ENCODE measurements at regions not wholly inside any gene's neighbourhood (a gene's known extent, or its start where the extent isn't known, plus 50 kb on each side); places are given as distances from the start of the nearest gene placed in this dataset.

- H3K9me1 ChIP-seq (replicated peaks; ENCODE audit: control insufficient read depth, extremely low read depth, insufficient read depth, low read length) = no peaks in the 10 kb centered on the region
- no TSS peak for BruUV-seq (replicated peaks)
- no peaks in the 10 kb centered on the region for H3K27me3 ChIP-seq (ENCODE audit: control insufficient read depth in 2 of 2, insufficient read depth in 2 of 2, low read length in 2 of 2)
- no peak overlapping the region for H3K9ac ChIP-seq (replicated peaks; ENCODE audit: extremely low read depth, insufficient read depth, low read length)
- intact Hi-C loops (cut with micrococcal nuclease) (no loop called here), dilution Hi-C loops (cut with MboI; ENCODE audit: extremely low pct_ligation_motif_present, low sequenced_read_pairs) (no loop called here)
- FAIRE-seq (no peak), DNase-seq (ENCODE audit: low read depth, low spot score) (no peak)
- no peaks in the 10 kb centered on the region for H3K79me2 ChIP-seq (ENCODE audit: control insufficient read depth, insufficient read depth, low read length)
- H3K36me3 ChIP-seq (ENCODE audit: control insufficient read depth in 2 of 2, extremely low read depth in 1 of 2, insufficient read depth in 2 of 2, low read length in 2 of 2) = no peaks in the 10 kb centered on the region
- no peaks in the 10 kb centered on the region for H3K9me3 ChIP-seq (replicated peaks; ENCODE audit: control insufficient read depth, insufficient read depth, low read length)
- TF ChIP-seq FOS (IDR thresholded peaks at IDR 0.05; ENCODE audit: borderline replicate concordance, insufficient read depth, low read length) (no peak), EZH2 (IDR thresholded peaks at IDR 0.05; ENCODE audit: borderline replicate concordance, low read depth, low read length, severe bottlenecking) (no peak), CTCF (IDR thresholded peaks at IDR 0.05; ENCODE audit: extremely low read depth in 1 of 2, insufficient read depth in 1 of 2, low read depth in 1 of 2, low read length in 2 of 2) (no peak), POLR2A (IDR thresholded peaks at IDR 0.05; ENCODE audit: low read depth, low read length) (no peak), POLR2AphosphoS5 (IDR thresholded peaks at IDR 0.05; ENCODE audit: insufficient read depth, low read depth, low read length) (no peak), GATA2 (IDR thresholded peaks at IDR 0.05; ENCODE audit: insufficient read depth, insufficient read length, low read depth, low read length) (no peak), MYC (IDR thresholded peaks at IDR 0.05; ENCODE audit: low read depth, low read length) (no peak)
- ChIA-PET POLR2A (no interaction called here), CTCF (no interaction called here)
- H3K4me2 ChIP-seq (ENCODE audit: insufficient read depth, low read length) = no peak overlapping the region
- H3K4me3 ChIP-seq (replicated peaks in 1 of 3; ENCODE audit: insufficient read depth in 1 of 3, low read depth in 1 of 3, low read length in 3 of 3) = no peak overlapping the region
- H3K27ac ChIP-seq (ENCODE audit: insufficient read depth, low read depth, low read length) = no peak overlapping the region
- no peak overlapping the region for H2AFZ ChIP-seq (ENCODE audit: low read depth, low read length)
- H4K20me1 ChIP-seq (replicated peaks; ENCODE audit: control insufficient read depth, extremely low read depth, insufficient read depth, low read length) = no peaks in the 10 kb centered on the region
- H3K4me1 ChIP-seq (ENCODE audit: control insufficient read depth, extremely low read depth, insufficient read depth, low read length) = no peaks in the 10 kb centered on the region
Observed at GRCh38 chr9:106119176-106119575, 424.8 kb downstream of the TMEM38B start.

GRCh38 chr9:106120071-106120470 lies 425.7 kb downstream of the TMEM38B start:
- no peak overlapping the region for H3K9ac ChIP-seq (replicated peaks; ENCODE audit: extremely low read depth, insufficient read depth, low read length)
- DNase-seq (ENCODE audit: low read depth, low spot score) = no peak
- H3K4me3 ChIP-seq (replicated peaks in 1 of 3; ENCODE audit: insufficient read depth in 1 of 3, low read depth in 1 of 3, low read length in 3 of 3) = no peak overlapping the region
- BruUV-seq (replicated peaks) = no TSS peak
- H2AFZ ChIP-seq (ENCODE audit: low read depth, low read length) = no peak overlapping the region
- H4K20me1 ChIP-seq (replicated peaks; ENCODE audit: control insufficient read depth, extremely low read depth, insufficient read depth, low read length) = no peaks in the 10 kb centered on the region
- no peaks in the 10 kb centered on the region for H3K4me1 ChIP-seq (ENCODE audit: control insufficient read depth, extremely low read depth, insufficient read depth, low read length)
- H3K9me1 ChIP-seq (replicated peaks; ENCODE audit: control insufficient read depth, extremely low read depth, insufficient read depth, low read length) = no peaks in the 10 kb centered on the region
- FAIRE-seq = no peak
- ChIA-PET POLR2A (no interaction called here), CTCF (no interaction called here)
- H3K36me3 ChIP-seq (ENCODE audit: control insufficient read depth in 2 of 2, extremely low read depth in 1 of 2, insufficient read depth in 2 of 2, low read length in 2 of 2) = no peaks in the 10 kb centered on the region
- H3K27ac ChIP-seq (ENCODE audit: insufficient read depth, low read depth, low read length) = no peak overlapping the region
- dilution Hi-C loops (cut with MboI; ENCODE audit: extremely low pct_ligation_motif_present, low sequenced_read_pairs) = no loop called here
- TF ChIP-seq MYC (IDR thresholded peaks at IDR 0.05; ENCODE audit: low read depth, low read length) (no peak), POLR2AphosphoS5 (IDR thresholded peaks at IDR 0.05; ENCODE audit: insufficient read depth, low read depth, low read length) (no peak), FOS (IDR thresholded peaks at IDR 0.05; ENCODE audit: borderline replicate concordance, insufficient read depth, low read length) (no peak), MAX (IDR thresholded peaks at IDR 0.05; ENCODE audit: insufficient read depth, insufficient read length) (no peak), CTCF (IDR thresholded peaks at IDR 0.05; ENCODE audit: extremely low read depth in 1 of 2, insufficient read depth in 1 of 2, low read depth in 1 of 2, low read length in 2 of 2) (no peak), EZH2 (IDR thresholded peaks at IDR 0.05; ENCODE audit: borderline replicate concordance, low read depth, low read length, severe bottlenecking) (no peak), POLR2A (IDR thresholded peaks at IDR 0.05; ENCODE audit: low read depth, low read length) (no peak), JUN (IDR thresholded peaks at IDR 0.05; ENCODE audit: borderline replicate concordance, insufficient read depth, insufficient read length, low read depth) (no peak), GATA2 (IDR thresholded peaks at IDR 0.05; ENCODE audit: insufficient read depth, insufficient read length, low read depth, low read length) (no peak)
- intact Hi-C loops (cut with micrococcal nuclease) = no loop called here
- H3K4me2 ChIP-seq (ENCODE audit: insufficient read depth, low read length) = no peak overlapping the region
- no peaks in the 10 kb centered on the region for H3K79me2 ChIP-seq (ENCODE audit: control insufficient read depth, insufficient read depth, low read length)
- H3K9me3 ChIP-seq (replicated peaks; ENCODE audit: control insufficient read depth, insufficient read depth, low read length) = peaks cover 4% of the 10 kb centered on the region
- no peaks in the 10 kb centered on the region for H3K27me3 ChIP-seq (ENCODE audit: control insufficient read depth in 2 of 2, insufficient read depth in 2 of 2, low read length in 2 of 2)
